CD14-positive monocyte (primary cell): ENCODE measurements at regions not wholly inside any gene's neighbourhood (a gene's known extent, or its start where the extent isn't known, plus 50 kb on each side); places are given as distances from the start of the nearest gene placed in this dataset.

Experiments
- DNase-seq, 3 donors: peaks; one replicate each; pipeline ENCODE4 v3.0.0-alpha.2; 2011 to 2022
- H2AFZ ChIP-seq: 2 replicates; pipeline ENCODE4 v1.6.0; 2012; ENCODE audit warnings: mild to moderate bottlenecking, low read depth, low read length, inconsistent platforms; ENCODE audit not compliant: insufficient read depth, poor library complexity, severe bottlenecking
- H3K27ac ChIP-seq, 2 donors: 1 replicate in 1 of 2; 2 replicates in 1 of 2; pipeline ENCODE4 v1.5.1; 2012 to 2013; ENCODE audit warnings: low read length in 2 of 2, control low read depth in 1 of 2, inconsistent platforms in 1 of 2, low read depth in 1 of 2, mild to moderate bottlenecking in 1 of 2
- H3K27me3 ChIP-seq, 2 donors: one replicate each; pipeline versions ENCODE4 v1.6.0 to v1.6.1; 2011 to 2013; ENCODE audit warnings: low read length in 2 of 2; ENCODE audit not compliant: control insufficient read depth in 2 of 2, insufficient read depth in 2 of 2
- H3K36me3 ChIP-seq, 2 donors: replicated peaks in 1 of 2; 1 replicate in 1 of 2; 2 replicates in 1 of 2; pipeline versions ENCODE4 v1.5.1 to v1.6.1; 2012 to 2013; ENCODE audit warnings: low read length in 2 of 2, control low read depth in 1 of 2, inconsistent platforms in 1 of 2, mild to moderate bottlenecking in 1 of 2; ENCODE audit not compliant: insufficient read depth in 2 of 2, control insufficient read depth in 1 of 2
- H3K4me1 ChIP-seq, 2 donors: 1 replicate in 1 of 2; 2 replicates in 1 of 2; pipeline versions ENCODE4 v1.5.1 to v1.6.1; 2012 to 2013; ENCODE audit warnings: low read length in 2 of 2, control low read depth in 1 of 2, inconsistent platforms in 1 of 2, mild to moderate bottlenecking in 1 of 2, moderate library complexity in 1 of 2; ENCODE audit not compliant: insufficient read depth in 2 of 2, control insufficient read depth in 1 of 2
- H3K4me2 ChIP-seq: replicated peaks from 2 replicates; pipeline ENCODE3; 2012; ENCODE audit warnings: low read length, moderate library complexity, mild to moderate bottlenecking; ENCODE audit not compliant: poor library complexity, severe bottlenecking; ENCODE audit errors: extremely low read depth
- H3K4me3 ChIP-seq, 3 experiments: fragments of 200-600 bp in 1 of 3; sonication (generic) in 1 of 3; replicated peaks in 1 of 3; 1 replicate in 2 of 3; 2 replicates in 1 of 3; pipeline ENCODE4 v1.5.1; 2011 to 2013; ENCODE audit warnings: low read length in 3 of 3, mild to moderate bottlenecking in 3 of 3, control low read depth in 2 of 3, low read depth in 2 of 3, inconsistent platforms in 1 of 3, moderate library complexity in 1 of 3
- H3K79me2 ChIP-seq: 2 replicates; pipeline ENCODE4 v1.6.0; 2012; ENCODE audit warnings: mild to moderate bottlenecking, control low read depth, inconsistent platforms, low read length, moderate library complexity; ENCODE audit not compliant: insufficient read depth
- H3K9ac ChIP-seq: 2 replicates; pipeline ENCODE4 v1.6.0; 2017; ENCODE audit warnings: low read length, mild to moderate bottlenecking; ENCODE audit not compliant: insufficient read depth, poor library complexity, severe bottlenecking
- H3K9me3 ChIP-seq, 2 donors: replicated peaks in 1 of 2; 1 replicate in 1 of 2; 2 replicates in 1 of 2; pipeline versions ENCODE4 v1.5.1 to v1.6.1; 2012 to 2013; ENCODE audit warnings: low read length in 2 of 2, control low read depth in 1 of 2; ENCODE audit not compliant: control insufficient read depth in 1 of 2, insufficient read depth in 1 of 2
- H4K20me1 ChIP-seq: 2 replicates; pipeline ENCODE4 v1.6.0; 2012; ENCODE audit warnings: mild to moderate bottlenecking, low read length, control low read depth, moderate library complexity; ENCODE audit not compliant: insufficient read depth
- H3K27ac Mint-ChIP-seq, 7 donors: one replicate each; pipeline ENCODE4 v1.8.0; 2020; ENCODE audit warnings: mild to moderate bottlenecking in 7 of 7, mixed read lengths in 7 of 7, moderate library complexity in 6 of 7, inconsistent platforms in 2 of 7
- H3K27me3 Mint-ChIP-seq, 3 donors: one replicate each; pipeline ENCODE4 v1.8.0; 2021 to 2022; ENCODE audit warnings: low read depth in 3 of 3, mild to moderate bottlenecking in 3 of 3, mixed read lengths in 3 of 3, moderate library complexity in 3 of 3, inconsistent platforms in 1 of 3
- H3K36me3 Mint-ChIP-seq, 2 donors: one replicate each; pipeline ENCODE4 v1.8.0; 2020; ENCODE audit warnings: mixed read lengths in 2 of 2, inconsistent platforms in 1 of 2, mild to moderate bottlenecking in 1 of 2
- H3K4me1 Mint-ChIP-seq: one replicate; pipeline ENCODE4 v1.8.0; 2020; ENCODE audit warnings: mild to moderate bottlenecking, mixed read lengths
- H3K4me3 Mint-ChIP-seq, 2 donors: one replicate each; pipeline ENCODE4 v1.8.0; 2020; ENCODE audit warnings: mild to moderate bottlenecking in 2 of 2, mixed read lengths in 2 of 2, moderate library complexity in 1 of 2
- H3K9me3 Mint-ChIP-seq, 7 donors: one replicate each; pipeline ENCODE4 v1.8.0; 2020 to 2022; ENCODE audit warnings: mixed read lengths in 7 of 7, mild to moderate bottlenecking in 6 of 7, moderate library complexity in 6 of 7, inconsistent platforms in 2 of 7
- CTCF ChIP-seq: fragments of 200-600 bp; IDR thresholded peaks from one replicate; pipeline ENCODE4 v1.8.0; 2022; ENCODE audit warnings: antibody characterized with exemption, mild to moderate bottlenecking
- WGBS: methylation state at CpG from one replicate; pipeline ENCODE4 v1.1.5; 2013; ENCODE audit warnings: missing lambda C conversion rate; ENCODE audit not compliant: insufficient coverage; 5-methylcytosine and 5-hydroxymethylcytosine counted together
- intact Hi-C, 2 donors: fragments of 100-400 bp; cut with micrococcal nuclease; formaldehyde crosslinking; loops; one replicate each; pipeline versions ENCODE4 v1.15.0 to v1.15.1; 2023

- Mint-ChIP-seq H3K4me3 (no peak overlapping the region), H3K36me3 (no peaks in the 10 kb centered on the region)
These were observed 686.7 kb upstream of the MARCKS start for GRCh38 chr6:113170454-113170853.

GRCh38 chr6:113171882-113172281, 685.3 kb upstream of the MARCKS start:
- peaks cover 0 to 13% (median 4%) of the 10 kb centered on the region in 7 donors for H3K9me3 Mint-ChIP-seq
- intact Hi-C loops: no loop called here
- H3K4me1 Mint-ChIP-seq: no peaks in the 10 kb centered on the region
- H3K4me3 ChIP-seq: no peak overlapping the region
- no peak overlapping the region for H3K27ac ChIP-seq
- no peak overlapping the region for H3K4me2 ChIP-seq
- TF ChIP-seq CTCF: no peak
- H3K9me3 ChIP-seq: peaks cover 0 to 2% of the 10 kb centered on the region in 2 donors
- H3K27ac Mint-ChIP-seq: no peak overlapping the region
- H3K36me3 ChIP-seq: no peaks in the 10 kb centered on the region
- H3K27me3 Mint-ChIP-seq: no peaks in the 10 kb centered on the region
- no peak for DNase-seq
- 83% methylated on average over 2 of the region's 3 CpGs for WGBS
- H3K4me1 ChIP-seq: no peaks in the 10 kb centered on the region
- no peaks in the 10 kb centered on the region for H3K27me3 ChIP-seq
- no peaks in the 10 kb centered on the region for H3K79me2 ChIP-seq
- H3K4me3 Mint-ChIP-seq: no peak overlapping the region
- no peak overlapping the region for H3K9ac ChIP-seq
- H4K20me1 ChIP-seq: no peaks in the 10 kb centered on the region
- no peaks in the 10 kb centered on the region for H3K36me3 Mint-ChIP-seq
- H2AFZ ChIP-seq: no peak overlapping the region

More at GRCh38 chr6:113170454-113170853, 686.7 kb upstream of the MARCKS start:
- DNase-seq: no peak
- Histone ChIP-seq H2AFZ (no peak overlapping the region), H3K79me2 (no peaks in the 10 kb centered on the region), H3K27ac (no peak overlapping the region), H3K4me3 (no peak overlapping the region), H4K20me1 (no peaks in the 10 kb centered on the region), H3K9ac (no peak overlapping the region), H3K9me3 (peaks cover 0 to 2% of the 10 kb centered on the region in 2 donors), H3K36me3 (no peaks in the 10 kb centered on the region), H3K4me1 (no peaks in the 10 kb centered on the region), H3K27me3 (no peaks in the 10 kb centered on the region), H3K4me2 (no peak overlapping the region)
- no CpG with 5 or more reads among the region's 1 CpG for WGBS
- H3K27me3 Mint-ChIP-seq: no peaks in the 10 kb centered on the region
- no peak overlapping the region for H3K27ac Mint-ChIP-seq
- H3K4me1 Mint-ChIP-seq: no peaks in the 10 kb centered on the region
- TF ChIP-seq CTCF: no peak
- intact Hi-C loops: no loop called here
- peaks cover 0 to 13% (median 3%) of the 10 kb centered on the region in 7 donors for H3K9me3 Mint-ChIP-seq
